ENCODE measurements at regions not wholly inside any gene's neighbourhood (a gene's known extent, or its start where the extent isn't known, plus 50 kb on each side); places are given as distances from the start of the nearest gene placed in this dataset.

DNA sequence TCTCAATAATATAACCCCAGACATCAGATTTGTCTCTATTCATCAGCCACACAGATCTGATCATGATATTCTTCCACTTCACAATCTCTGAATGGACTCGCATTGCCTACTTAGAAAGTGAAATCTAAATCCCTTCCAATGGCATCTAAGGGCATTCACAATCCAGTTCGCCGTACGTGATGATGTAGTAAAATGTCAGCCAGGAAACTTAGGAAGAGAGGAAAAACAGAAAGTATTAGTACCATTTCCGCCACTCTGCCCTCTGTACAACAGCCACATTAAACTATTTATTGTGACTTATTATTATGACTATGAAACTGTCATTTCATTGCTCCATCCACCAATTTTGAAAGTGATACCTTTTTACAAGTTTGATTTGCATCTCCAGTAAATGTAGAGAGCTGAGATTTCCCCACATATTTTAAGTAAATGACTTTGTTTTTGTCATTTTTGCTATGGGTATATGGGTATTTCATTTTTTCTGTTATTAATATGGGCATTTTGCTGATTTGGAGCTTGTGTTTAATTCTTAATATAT, 69.4 kb upstream of the SMIM36 start:
- TF ChIP-seq POLR2A (IDR thresholded peaks at IDR 0.05), result no peak
- TF ChIP-seq, protein P1, sequence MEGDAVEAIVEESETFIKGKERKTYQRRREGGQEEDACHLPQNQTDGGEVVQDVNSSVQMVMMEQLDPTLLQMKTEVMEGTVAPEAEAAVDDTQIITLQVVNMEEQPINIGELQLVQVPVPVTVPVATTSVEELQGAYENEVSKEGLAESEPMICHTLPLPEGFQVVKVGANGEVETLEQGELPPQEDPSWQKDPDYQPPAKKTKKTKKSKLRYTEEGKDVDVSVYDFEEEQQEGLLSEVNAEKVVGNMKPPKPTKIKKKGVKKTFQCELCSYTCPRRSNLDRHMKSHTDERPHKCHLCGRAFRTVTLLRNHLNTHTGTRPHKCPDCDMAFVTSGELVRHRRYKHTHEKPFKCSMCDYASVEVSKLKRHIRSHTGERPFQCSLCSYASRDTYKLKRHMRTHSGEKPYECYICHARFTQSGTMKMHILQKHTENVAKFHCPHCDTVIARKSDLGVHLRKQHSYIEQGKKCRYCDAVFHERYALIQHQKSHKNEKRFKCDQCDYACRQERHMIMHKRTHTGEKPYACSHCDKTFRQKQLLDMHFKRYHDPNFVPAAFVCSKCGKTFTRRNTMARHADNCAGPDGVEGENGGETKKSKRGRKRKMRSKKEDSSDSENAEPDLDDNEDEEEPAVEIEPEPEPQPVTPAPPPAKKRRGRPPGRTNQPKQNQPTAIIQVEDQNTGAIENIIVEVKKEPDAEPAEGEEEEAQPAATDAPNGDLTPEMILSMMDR (IDR thresholded peaks at IDR 0.05), result no peak
- intact Hi-C loops (cut with DNase I), result no loop called here
- Histone ChIP-seq H3K27me3 (no peaks in the 10 kb centered on the region), H3K36me3 (replicated peaks in 1 of 2; ENCODE audit: insufficient read depth in 1 of 2, low read depth in 2 of 2) (no peaks in the 10 kb centered on the region), H3K4me1 (no peaks in the 10 kb centered on the region), H3K9me3 (no peaks in the 10 kb centered on the region), H3K4me3 (no peak overlapping the region), H3K27ac (no peak overlapping the region)
- 82 to 85% methylated on average over 5 of the region's 5 CpGs for WGBS, 2 donors
- DNase-seq (no peak), ATAC-seq (no peak)

DNA sequence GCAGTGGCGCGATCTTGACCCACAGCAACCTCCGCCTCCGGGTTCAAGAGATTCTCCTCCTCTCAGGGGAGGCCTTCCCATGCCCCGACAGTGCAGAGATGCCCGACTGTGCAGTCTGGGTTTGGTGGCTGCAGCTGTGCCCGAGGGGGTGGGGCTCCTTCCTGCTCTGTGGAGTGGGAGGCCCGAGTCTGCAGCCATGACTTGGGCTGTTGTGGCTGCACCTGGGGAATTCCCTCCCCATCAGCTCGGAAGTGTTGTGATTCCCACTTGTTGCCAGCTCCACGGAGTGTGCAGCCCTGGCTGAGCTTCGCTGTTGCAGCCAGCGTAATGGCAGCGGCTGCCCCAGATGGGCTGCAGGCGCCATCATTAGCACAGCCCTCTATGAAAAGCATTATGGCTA, 66.4 kb upstream of the SMIM36 start:
- no peaks in the 10 kb centered on the region for H3K27me3 ChIP-seq
- intact Hi-C loops (cut with DNase I), result no loop called here
- H3K27ac ChIP-seq, result no peak overlapping the region
- WGBS, 2 donors, result 63 to 76% methylated on average over 9 to 14 of the region's 14 CpGs
- H3K4me1 ChIP-seq, result no peaks in the 10 kb centered on the region
- no peak for DNase-seq
- no peaks in the 10 kb centered on the region for H3K36me3 ChIP-seq (replicated peaks in 1 of 2; ENCODE audit: insufficient read depth in 1 of 2, low read depth in 2 of 2)
- TF ChIP-seq, protein P1 (IDR thresholded peaks at IDR 0.05), result no peak
- no peak for TF ChIP-seq POLR2A (IDR thresholded peaks at IDR 0.05)
- H3K4me3 ChIP-seq, result no peak overlapping the region
- no peaks in the 10 kb centered on the region for H3K9me3 ChIP-seq
- peak; percentile 30 for ATAC-seq

DNA sequence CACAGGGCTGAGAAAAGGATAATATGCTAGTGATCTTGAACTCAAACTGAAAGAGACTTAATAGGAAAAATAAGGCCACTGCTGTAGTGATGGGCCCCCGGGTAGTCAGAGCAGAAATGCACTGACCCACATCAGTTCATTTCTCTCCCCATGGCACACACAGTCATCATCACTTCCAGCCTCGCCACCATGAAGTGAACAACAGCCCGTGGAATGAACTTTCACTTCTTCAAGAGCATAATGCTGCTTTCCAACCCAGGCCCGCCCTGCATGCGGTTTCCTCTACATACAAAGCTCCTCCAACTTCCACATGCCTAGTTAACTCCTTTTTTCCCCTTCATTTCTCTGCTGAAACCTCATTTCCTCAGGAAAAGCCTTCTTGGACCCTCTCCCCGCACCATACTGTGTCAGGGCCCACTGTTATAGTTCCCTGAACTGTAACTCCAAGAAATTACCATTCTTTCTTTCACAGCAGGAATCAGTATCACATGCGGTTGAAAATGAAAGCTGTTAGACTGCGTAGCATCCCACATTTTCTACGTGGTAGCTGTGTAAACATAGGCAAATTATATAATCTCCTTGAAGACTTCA, 65.8 kb upstream of the SMIM36 start:
- H3K9me3 ChIP-seq, result no peaks in the 10 kb centered on the region
- no peaks in the 10 kb centered on the region for H3K36me3 ChIP-seq (replicated peaks in 1 of 2; ENCODE audit: insufficient read depth in 1 of 2, low read depth in 2 of 2)
- H3K4me3 ChIP-seq, result no peak overlapping the region
- no peaks in the 10 kb centered on the region for H3K27me3 ChIP-seq
- H3K4me1 ChIP-seq, result no peaks in the 10 kb centered on the region
- intact Hi-C loops (cut with DNase I), result no loop called here
- TF ChIP-seq POLR2A (IDR thresholded peaks at IDR 0.05), result no peak
- TF ChIP-seq, protein P1 (IDR thresholded peaks at IDR 0.05), result no peak
- DNase-seq (peak in 2 of 4 donors; percentile 20 to 51), ATAC-seq (peak; percentile 42)
- 43 to 60% methylated on average over 9 of the region's 9 CpGs for WGBS, 2 donors
- H3K27ac ChIP-seq, result peak overlapping the region in 2 of 4 donors; percentile 54 to 62

DNA sequence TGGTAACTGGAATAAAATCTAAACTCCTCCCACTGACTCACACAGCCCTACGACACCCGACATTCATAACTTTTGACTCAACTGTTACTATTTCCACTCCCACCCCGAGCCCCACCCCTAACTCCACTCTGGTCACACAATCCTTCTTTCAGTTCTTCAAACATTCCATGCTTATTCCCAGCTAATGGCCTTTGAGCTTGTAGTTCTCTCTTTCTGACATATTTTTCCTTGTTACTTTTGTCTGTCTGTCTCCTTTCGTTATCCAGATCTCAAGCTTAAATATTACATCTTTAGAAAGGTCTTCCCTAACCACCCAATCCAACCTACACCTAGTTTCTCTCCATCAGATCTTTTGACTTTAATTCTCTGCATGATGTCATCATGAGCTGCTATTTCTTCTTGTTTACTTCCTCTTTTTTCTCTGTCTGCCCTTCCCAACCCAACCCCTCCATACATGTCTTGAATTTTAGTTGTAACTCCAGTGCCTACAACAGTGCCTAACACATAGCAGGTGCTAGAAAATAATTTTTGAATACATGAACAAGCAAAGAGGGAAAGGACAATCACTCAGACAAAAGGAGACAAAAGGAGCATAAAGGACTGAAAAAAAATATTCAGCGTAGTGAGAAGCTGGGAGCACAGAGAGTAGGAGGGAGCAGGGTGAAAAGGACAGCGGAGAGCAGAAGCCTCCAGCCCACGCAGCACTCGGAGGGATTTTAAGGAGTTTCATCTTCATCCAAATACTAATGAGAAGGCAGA, 65.2 kb upstream of the SMIM36 start:
- peak overlapping the region in 2 of 4 donors; percentile 54 to 62 for H3K27ac ChIP-seq
- no peaks in the 10 kb centered on the region for H3K27me3 ChIP-seq
- ATAC-seq (no peak), DNase-seq (peak in 1 of 4 donors; percentile 23)
- no peaks in the 10 kb centered on the region for H3K4me1 ChIP-seq
- H3K36me3 ChIP-seq (replicated peaks in 1 of 2; ENCODE audit: insufficient read depth in 1 of 2, low read depth in 2 of 2), result no peaks in the 10 kb centered on the region
- no peak for TF ChIP-seq POLR2A (IDR thresholded peaks at IDR 0.05)
- TF ChIP-seq, protein P1 (IDR thresholded peaks at IDR 0.05), result no peak
- intact Hi-C loops (cut with DNase I), result no loop called here
- H3K4me3 ChIP-seq, result no peak overlapping the region
- WGBS, 2 donors, result 52 to 53% methylated on average over 8 of the region's 8 CpGs
- H3K9me3 ChIP-seq, result no peaks in the 10 kb centered on the region
